ENCODE measurements at regions not wholly inside any gene's neighbourhood (a gene's known extent, or its start where the extent isn't known, plus 50 kb on each side); places are given as distances from the start of the nearest gene placed in this dataset.
"Not testable (repeated sequence)": the region's sequence is repeated elsewhere in the genome, so short reads cannot be mapped to it uniquely, and the experiment has no call there.

- no peak for DNase-seq
Measured at GRCh38 chr6:121944354-121944753, 455.1 kb upstream of the HSF2 start.

GRCh38 chr6:121951123-121951522 lies 448.3 kb upstream of the HSF2 start:
- DNase-seq, result no peak

DNA sequence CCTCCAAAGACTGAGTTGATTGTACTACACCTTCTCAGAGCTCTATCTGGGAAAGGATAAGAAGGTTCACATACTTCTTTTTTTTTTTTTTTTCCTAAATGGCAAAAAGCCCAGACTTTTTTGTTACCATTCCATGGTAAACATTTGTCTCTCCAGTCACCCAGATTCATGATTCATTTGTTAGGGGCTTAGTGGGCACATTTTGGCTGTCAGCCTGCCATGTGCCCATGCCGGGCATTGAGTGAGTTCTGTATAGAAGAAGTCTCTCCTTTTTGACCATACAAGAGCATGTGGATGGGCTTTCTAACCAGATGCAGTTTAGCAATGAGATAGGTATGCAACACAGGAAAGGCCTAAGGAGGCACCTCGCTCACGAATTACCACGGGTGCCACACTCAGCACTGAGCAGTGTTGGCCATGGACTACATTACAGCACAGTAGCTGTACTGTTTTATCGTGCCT lies 447.5 kb upstream of the HSF2 start:
- no peak for DNase-seq

DNA sequence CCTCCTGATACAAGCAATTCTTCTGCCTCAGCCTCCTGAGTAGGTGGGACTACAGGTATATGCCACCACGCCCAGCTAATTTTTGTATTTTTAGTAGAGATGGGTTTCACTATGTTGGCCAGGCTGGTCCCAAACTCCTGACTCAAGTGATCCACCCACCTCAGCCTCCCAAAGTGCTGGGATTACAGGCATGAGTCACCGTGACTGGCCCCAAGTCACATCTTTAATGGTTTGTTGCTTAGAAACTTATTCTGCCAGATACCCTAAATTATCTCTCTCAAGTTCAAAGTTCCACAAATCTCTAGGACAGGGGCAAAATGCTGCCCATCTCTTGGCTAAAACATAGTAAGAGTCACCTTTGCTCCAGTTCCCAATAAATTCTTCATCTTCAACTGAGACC lies 444.1 kb upstream of the HSF2 start:
- DNase-seq, result not testable (repeated sequence)

GRCh38 chr6:121956782-121957181 lies 442.7 kb upstream of the HSF2 start:
- no peak for DNase-seq

DNA sequence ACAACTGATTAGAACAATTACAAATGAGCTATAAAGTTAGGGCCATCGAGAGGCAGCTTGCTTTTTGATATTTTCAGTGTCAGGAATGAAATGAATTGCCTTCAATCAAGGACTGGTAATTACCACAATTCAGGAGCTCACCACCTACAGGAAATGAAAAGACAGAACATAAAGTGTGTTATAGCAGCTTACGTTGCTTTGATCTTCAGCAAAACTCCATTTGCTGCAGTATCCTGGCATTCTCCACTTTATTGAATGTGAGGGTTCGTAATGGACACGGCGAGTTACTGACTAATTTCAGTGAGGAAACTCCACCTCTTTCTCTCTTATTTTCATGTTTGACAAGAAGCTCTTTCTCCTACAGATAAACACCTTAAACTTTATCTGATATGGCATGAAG lies 440.0 kb upstream of the HSF2 start:
- no peak for DNase-seq

DNA sequence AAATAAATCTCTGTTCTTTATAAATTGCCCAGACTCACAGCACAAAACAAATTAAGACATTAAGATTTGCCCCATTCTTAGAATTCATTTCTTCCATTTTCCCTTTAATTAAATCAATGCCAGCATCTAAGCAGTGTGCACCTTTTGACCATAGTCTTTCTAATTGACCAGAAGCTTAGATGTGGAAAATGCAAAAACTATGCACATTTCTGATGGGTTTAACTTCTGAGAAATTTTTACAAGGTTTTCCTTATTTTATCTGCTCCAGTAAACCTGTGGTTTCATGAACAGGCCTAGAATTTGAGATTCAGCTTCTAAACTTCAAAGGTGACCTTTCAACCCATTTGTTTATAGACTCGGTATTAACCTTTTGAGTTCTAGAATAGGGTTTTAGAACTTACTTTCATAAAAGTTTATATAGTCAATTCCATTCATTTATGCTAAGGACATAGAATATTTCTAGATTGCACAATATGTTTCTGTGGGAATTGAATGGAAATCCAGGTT lies 437.8 kb upstream of the HSF2 start:
- no peak for DNase-seq

- DNase-seq, result no peak
Measured at GRCh38 chr6:121963826-121964225, 435.6 kb upstream of the HSF2 start.

DNA sequence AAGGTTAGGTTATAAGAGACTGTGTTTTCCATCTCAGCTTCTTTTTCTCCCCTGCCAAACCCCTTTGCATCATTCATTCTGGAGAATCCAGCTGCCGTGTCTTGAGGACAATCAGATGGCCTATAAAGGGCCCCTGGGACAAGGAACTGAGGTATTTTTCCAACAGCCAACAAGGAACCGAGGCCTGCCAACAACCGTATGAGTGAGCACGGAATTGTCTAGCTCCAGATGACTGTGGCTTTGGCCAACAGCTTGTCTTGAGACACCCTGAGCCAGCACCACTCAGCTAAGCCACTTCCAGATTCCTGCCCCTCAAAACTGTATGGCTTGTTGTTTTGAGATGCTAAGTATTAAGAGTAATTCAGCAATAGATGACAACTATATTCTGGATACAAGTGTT lies 433.7 kb upstream of the HSF2 start:
- no peak for DNase-seq

- DNase-seq, result no peak
Measured at GRCh38 chr6:121967631-121968030, 431.8 kb upstream of the HSF2 start.

DNA sequence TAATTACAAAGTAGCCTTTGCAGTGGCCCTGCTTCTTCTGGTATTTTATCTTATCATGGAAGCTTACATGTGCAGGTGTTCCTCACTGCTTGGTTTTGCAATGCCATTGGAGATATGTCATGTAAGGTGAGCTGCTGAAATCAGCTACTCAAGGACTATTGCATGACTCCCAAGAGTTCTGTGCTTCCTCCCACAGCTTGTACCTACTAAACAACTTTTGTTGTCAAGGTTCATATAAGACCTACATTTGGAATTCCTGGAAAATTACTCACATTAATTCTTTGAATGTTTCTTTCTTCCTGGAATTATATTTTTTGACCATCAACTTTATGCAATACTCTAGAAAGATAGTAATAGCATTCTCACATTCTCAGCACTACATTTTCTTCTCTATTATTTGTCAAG lies 427.5 kb upstream of the HSF2 start:
- DNase-seq, result no peak

DNA sequence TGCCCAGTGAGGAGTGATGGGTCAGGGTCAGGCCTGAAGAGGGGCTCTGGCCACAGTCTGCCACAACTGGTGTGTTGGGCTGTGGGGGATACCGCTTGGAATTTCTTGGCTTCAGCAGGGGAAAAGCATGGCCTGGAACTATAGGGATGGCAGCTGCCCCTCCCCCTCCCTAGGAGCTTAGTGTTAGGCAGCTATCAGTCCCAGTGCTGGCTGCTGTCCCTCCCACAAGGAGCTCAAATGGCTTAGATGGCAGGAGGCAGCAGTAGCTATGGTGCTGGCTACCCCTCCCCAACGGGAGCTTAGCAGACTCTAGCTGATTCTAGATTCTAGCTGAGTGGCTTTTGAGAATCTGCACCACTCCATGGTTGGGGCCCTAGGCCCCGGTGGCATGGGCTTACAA lies 414.5 kb upstream of the HSF2 start:
- no peak for DNase-seq

- no peak for DNase-seq
Measured at GRCh38 chr6:121993362-121993761, 406.1 kb upstream of the HSF2 start.

- DNase-seq, result no peak
Measured at GRCh38 chr6:121994919-121995318, 404.5 kb upstream of the HSF2 start.

DNA sequence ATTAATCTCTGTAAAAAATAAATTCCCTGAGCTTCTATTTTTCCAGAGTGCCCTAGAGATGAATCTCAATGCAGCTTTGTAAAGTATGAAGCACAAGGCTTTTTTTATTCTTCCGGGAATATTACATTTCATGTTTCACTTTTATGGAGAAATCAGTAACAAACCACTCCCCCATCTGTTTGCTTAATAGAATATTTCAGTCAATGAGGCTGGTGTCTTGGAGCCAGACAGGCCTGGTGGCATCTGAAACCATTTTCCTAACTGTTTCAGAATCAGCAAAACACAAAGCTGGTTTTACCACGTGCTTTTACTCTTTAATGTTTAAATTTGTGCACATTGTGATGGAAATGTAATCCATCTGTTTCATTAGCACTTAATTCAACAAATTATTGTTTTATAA lies 400.8 kb upstream of the HSF2 start:
- DNase-seq, result no peak

GRCh38 chr6:121999456-122000065 lies 399.9 kb upstream of the HSF2 start:
- DNase-seq, result no peak

- no peak for DNase-seq
Measured at GRCh38 chr6:122005661-122006060, 393.8 kb upstream of the HSF2 start.

- DNase-seq, result no peak
Measured at GRCh38 chr6:122007339-122007738, 392.1 kb upstream of the HSF2 start.

DNA sequence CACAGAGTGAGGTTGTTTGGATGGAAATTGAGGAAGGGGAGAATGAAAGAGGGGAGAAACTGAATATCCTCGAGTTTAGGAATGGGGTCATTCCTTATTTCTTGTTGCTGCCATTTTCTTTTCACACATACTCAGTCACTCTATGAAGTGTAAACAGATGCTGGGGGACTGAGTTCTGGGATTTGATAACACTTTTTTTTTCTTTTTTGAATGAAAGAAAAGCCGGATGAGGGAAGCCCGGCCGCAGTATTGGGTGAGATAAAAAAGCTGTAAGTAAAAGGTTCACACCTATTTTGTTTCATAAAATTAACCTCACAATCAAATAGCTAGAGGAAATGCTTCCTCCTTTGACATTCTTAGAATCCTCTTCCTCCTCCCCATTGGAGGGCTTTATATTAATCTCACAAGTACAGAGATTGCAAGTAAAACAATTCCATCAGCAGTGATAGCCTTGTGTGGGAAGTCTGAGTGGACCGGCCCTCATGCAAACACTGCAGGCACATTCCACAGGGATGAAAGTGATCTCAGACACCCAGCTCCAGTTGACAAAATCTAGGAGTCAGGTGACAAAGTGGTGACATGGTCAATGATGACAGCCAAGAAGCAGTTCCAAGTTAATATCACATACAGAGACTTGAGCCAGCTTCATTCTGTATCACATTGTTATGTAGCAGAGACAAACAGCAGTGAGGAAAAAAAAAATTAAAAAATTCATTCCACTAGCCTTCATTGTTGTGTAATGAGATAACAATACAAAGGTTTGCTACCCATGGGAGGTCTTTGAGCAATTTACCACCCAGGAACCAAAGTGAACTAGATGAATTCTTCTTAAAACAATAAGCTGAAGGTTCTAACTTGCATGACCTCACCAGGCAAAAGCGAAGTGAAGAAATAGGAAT lies 391.1 kb upstream of the HSF2 start:
- DNase-seq, result no peak

DNA sequence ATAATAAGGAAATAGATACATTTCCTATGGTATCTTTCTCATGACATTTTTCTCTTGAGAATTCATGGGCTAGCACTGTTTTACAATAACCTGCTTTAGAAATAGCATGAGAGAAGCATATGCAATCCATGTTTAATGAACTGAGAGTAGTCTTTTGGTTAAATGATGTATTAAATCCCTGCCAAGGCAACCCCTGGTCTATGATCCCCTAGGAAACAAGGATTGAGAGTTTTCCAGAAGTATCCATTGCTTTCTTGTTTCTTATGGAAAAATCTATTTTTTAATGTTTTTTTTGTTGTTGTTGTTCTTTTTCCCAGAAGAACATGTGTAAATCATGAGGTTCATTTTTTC lies 390.5 kb upstream of the HSF2 start:
- no peak for DNase-seq

DNA sequence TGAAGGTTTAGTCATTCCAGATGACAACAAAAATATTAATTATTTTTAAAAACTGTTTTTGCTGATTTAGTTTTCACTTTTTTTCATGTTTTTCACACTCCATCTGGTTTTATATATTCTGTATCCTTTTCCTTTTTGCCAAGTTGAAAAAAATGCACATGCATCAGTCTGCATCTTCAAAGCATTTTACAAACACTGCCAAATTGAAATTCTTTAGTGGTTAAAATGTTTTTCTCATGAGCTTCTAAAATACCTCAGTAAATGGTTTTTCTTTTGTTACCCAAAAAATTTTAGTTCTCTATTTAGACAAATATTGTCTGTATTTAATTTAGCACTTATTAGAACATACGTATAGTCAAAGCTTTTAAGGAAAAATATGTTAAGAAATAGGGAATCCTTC lies 386.9 kb upstream of the HSF2 start:
- no peak for DNase-seq

GRCh38 chr6:122014961-122015360 lies 384.5 kb upstream of the HSF2 start:
- no peak for DNase-seq

- no peak for DNase-seq
Measured at GRCh38 chr6:122020588-122021264, 378.7 kb upstream of the HSF2 start.

- no peak for DNase-seq
Measured at GRCh38 chr6:122025104-122025503, 374.3 kb upstream of the HSF2 start.
